GM13976 (cell line): ENCODE measurements at regions not wholly inside any gene's neighbourhood (a gene's known extent, or its start where the extent isn't known, plus 50 kb on each side); places are given as distances from the start of the nearest gene placed in this dataset.
"Not testable (repeated sequence)": the region's sequence is repeated elsewhere in the genome, so short reads cannot be mapped to it uniquely, and the experiment has no call there.

Source experiments
- DNase-seq: peaks from one replicate; pipeline ENCODE4 v3.0.0; 2012; ENCODE audit warnings: low spot score
- in situ Hi-C: fragments of 300-500 bp; cut with MboI; formaldehyde crosslinking; loops from one replicate; pipeline ENCODE4 v1.12.0; 2022; ENCODE audit warnings: low sequenced_read_pairs, mixed read lengths, inconsistent platforms; ENCODE audit not compliant: unreplicated experiment
- TF ChIP-seq, protein P1 (sequence below): IDR thresholded peaks from 2 replicates; pipeline ENCODE4 v1.5.1; 2012; ENCODE audit warnings: borderline replicate concordance, mild to moderate bottlenecking; ENCODE audit not compliant: insufficient read depth; ENCODE audit errors: extremely low read depth, missing control alignments, control extremely low read depth

DNA sequence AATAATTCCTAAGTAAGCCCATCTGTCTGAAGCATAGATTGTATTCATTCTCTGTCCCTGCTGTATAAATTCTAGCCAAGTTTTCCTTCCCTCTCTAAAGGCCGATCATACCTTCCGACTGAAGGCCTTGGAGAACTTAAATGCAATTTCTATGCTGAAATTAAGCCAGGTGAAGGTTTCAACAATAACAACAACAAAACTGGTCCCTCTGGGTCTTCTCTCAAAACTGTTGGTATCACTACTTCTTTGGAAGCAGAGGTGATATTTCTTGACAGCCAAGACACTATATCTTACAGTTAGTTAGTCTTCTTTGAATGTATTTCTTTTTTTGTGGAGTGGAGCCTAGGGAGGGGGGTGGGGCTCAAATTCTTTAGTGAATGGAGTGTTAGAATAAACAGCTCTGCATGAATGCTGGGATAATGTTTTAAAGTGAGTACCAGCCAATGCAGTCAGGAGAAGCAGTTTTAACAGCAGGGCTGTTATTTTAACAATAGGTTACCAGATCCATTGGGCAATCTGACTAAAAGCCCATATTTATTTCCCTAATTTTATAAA is 508.9 kb downstream of the EBF1 start:
- TF ChIP-seq, protein P1, sequence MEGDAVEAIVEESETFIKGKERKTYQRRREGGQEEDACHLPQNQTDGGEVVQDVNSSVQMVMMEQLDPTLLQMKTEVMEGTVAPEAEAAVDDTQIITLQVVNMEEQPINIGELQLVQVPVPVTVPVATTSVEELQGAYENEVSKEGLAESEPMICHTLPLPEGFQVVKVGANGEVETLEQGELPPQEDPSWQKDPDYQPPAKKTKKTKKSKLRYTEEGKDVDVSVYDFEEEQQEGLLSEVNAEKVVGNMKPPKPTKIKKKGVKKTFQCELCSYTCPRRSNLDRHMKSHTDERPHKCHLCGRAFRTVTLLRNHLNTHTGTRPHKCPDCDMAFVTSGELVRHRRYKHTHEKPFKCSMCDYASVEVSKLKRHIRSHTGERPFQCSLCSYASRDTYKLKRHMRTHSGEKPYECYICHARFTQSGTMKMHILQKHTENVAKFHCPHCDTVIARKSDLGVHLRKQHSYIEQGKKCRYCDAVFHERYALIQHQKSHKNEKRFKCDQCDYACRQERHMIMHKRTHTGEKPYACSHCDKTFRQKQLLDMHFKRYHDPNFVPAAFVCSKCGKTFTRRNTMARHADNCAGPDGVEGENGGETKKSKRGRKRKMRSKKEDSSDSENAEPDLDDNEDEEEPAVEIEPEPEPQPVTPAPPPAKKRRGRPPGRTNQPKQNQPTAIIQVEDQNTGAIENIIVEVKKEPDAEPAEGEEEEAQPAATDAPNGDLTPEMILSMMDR = no peak
- in situ Hi-C loops = no loop called here
- no peak for DNase-seq

DNA sequence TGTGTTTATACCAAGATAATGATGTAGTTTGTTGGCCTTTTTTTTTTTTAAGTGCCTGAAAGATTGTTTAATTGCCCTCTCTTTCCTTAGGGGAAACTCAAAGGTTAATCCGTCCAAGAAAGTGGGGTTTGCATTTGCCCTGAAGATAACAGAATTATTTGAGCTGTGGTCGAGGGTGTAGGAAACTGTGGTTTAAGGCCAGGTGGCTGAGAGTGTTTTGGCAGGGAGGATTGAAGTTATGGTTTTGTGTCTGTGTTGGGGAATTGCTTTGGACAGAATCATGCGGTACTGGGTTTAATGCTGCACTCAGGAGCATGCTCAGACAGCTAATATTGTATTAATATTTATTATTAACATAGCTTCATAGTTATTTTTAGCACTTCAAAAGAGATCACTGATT is 509.8 kb downstream of the EBF1 start:
- in situ Hi-C loops = no loop called here
- TF ChIP-seq, protein P1 = no peak
- no peak for DNase-seq

DNA sequence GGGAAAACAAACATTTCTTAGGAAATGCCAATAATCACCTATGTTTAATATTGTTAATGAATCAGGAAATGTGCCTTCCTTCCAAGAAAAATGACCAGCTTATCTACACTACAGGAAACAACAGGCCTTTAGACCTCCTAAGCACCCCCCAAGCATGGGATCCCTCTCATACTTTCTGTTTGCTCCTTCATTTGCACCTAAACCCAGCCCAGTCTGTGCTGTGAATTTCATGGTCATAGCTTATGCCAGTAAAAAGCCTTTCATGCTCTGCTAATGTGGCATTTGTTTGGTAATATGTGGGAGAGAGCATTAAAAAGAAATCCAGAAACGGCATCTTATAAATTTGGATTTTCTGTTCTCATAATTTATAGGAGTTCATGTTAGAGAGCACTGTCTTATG is 511.1 kb downstream of the EBF1 start:
- in situ Hi-C loops = no loop called here
- TF ChIP-seq, protein P1 = no peak
- DNase-seq = no peak

DNA sequence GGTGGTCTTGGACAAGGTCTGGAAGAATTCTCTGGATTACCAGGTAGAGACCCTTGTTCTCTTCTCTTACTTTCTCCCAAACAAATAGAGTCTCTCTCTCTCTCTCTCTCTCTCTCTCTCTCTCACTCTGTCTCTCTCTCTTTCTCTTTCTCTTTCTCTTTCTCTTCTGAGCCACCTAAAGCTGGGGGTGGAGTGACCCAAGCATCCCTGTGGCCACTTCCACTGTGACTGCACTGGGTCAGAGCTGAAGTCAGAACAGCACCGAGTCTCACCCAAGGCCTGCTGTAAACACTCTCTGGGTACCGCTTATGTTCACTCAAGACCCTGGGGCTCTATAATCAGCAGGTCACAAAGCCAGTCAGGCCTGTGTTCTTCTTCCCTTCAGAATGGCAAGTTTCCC is 513.7 kb downstream of the EBF1 start:
- TF ChIP-seq, protein P1 = no peak
- DNase-seq = no peak
- in situ Hi-C loops = no loop called here

DNA sequence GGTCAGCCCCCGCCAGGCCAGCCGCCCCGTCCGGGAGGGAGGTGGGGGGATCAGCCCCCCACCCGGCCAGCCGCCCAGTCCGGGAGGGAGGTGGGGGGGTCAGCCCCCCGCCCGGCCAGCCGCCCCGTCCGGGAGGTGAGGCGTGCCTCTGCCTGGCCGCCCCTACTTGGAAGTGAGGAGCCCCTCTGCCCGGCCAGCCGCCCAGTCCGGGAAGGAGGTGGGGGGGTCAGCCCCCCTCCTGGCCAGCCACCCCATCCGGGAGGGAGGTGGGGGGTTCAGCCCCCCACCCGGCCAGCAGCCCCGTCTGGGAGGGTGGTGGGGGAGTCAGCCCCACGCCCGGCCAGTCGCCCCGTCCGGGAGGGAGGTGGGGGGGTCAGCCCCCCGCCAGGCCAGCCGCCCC is 517.0 kb downstream of the EBF1 start:
- DNase-seq, in situ Hi-C loops: not testable (repeated sequence)

DNA sequence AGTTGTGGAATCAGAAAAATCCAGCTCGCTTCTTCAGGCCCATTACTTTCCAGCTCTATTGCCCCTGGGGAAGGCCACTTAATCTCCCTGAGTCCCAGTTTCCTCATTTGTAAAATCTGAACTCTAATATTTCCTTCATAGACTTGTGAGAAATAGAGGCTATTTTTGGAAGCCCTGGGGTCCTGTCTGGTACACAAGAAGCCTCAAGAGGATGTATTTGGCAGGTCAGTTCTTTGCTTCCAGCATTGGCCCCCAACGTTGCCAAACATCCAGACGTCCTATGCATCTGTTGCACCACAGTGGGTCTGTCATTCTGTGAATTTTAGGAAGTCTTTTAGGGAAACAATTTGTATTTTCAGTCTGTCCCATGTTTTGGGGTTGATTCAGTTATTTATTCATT is 525.9 kb downstream of the EBF1 start:
- no peak for DNase-seq
- TF ChIP-seq, protein P1 = no peak
- in situ Hi-C loops = no loop called here

DNA sequence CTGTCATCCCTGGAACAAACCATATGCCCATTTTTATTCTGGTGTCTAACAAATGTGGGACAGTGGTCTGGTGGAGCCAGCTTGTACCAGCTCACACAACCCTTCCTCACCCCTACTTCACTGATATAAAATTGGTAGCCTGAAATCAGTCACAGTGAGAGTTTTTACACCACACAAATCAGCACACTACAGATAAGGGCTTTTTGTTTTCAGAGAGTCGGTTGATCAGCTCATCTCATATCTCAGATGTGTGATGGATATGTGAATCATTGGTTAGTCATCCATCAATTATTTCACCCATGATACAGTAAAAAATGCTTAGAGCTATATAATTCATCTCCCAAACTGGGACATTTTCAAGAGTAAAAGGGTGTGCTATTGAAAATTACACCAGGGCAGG is 529.2 kb downstream of the EBF1 start:
- in situ Hi-C loops = no loop called here
- DNase-seq = no peak

More for the DNA sequence above, 529.2 kb downstream of the EBF1 start:
- TF ChIP-seq, protein P1 = no peak
